ENCODE measurements at regions not wholly inside any gene's neighbourhood (a gene's known extent, or its start where the extent isn't known, plus 50 kb on each side); places are given as distances from the start of the nearest gene placed in this dataset.
"Not testable (repeated sequence)": the region's sequence is repeated elsewhere in the genome, so short reads cannot be mapped to it uniquely, and the experiment has no call there.

GRCh38 chr4:79598801-79599200, 190.8 kb upstream of the GK2 start:
- Histone ChIP-seq H3K27ac (no peak overlapping the region), H3K4me1 (ENCODE audit: insufficient read depth) (no peaks in the 10 kb centered on the region), H3K36me3 (no peaks in the 10 kb centered on the region), H3K27me3 (no peaks in the 10 kb centered on the region), H3K4me3 (no peak overlapping the region), H3K9me3 (no peaks in the 10 kb centered on the region)
- no peak for TF ChIP-seq POLR2A (IDR thresholded peaks at IDR 0.05)
- no peak for TF ChIP-seq CTCF (IDR thresholded peaks at IDR 0.05)
- TF ChIP-seq EP300 (IDR thresholded peaks at IDR 0.05) = no peak
- no peak for DNase-seq
- intact Hi-C loops (cut with DNase I) = no loop called here
- WGBS, 3 donors = 49 to 62% (median 56%) methylated on average over 4 of the region's 4 CpGs

GRCh38 chr4:79598214-79598613, 190.2 kb upstream of the GK2 start:
- no peaks in the 10 kb centered on the region for H3K27me3 ChIP-seq
- intact Hi-C loops (cut with DNase I) = no loop called here
- DNase-seq = no peak
- TF ChIP-seq EP300 (IDR thresholded peaks at IDR 0.05) = no peak
- no peak for TF ChIP-seq CTCF (IDR thresholded peaks at IDR 0.05)
- no peaks in the 10 kb centered on the region for H3K36me3 ChIP-seq
- no peak overlapping the region for H3K4me3 ChIP-seq
- H3K27ac ChIP-seq = no peak overlapping the region
- no peaks in the 10 kb centered on the region for H3K4me1 ChIP-seq (ENCODE audit: insufficient read depth)
- no peaks in the 10 kb centered on the region for H3K9me3 ChIP-seq
- WGBS, 3 donors = 93 to 97% (median 95%) methylated on average over 2 of the region's 2 CpGs

- Histone ChIP-seq H3K36me3 (no peaks in the 10 kb centered on the region), H3K9me3 (no peaks in the 10 kb centered on the region), H3K27me3 (no peaks in the 10 kb centered on the region), H3K27ac (no peak overlapping the region), H3K4me3 (no peak overlapping the region), H3K4me1 (ENCODE audit: insufficient read depth) (no peaks in the 10 kb centered on the region)
- 32 to 38% (median 33%) methylated on average over 2 of the region's 2 CpGs for WGBS, 3 donors
- no peak for DNase-seq
- no peak for TF ChIP-seq POLR2A (IDR thresholded peaks at IDR 0.05)
- TF ChIP-seq EP300 (IDR thresholded peaks at IDR 0.05) = no peak
- no peak for TF ChIP-seq CTCF (IDR thresholded peaks at IDR 0.05)
- intact Hi-C loops (cut with DNase I) = no loop called here
Measured at GRCh38 chr4:79597266-79597665, 189.2 kb upstream of the GK2 start.

- 76 to 88% (median 84%) methylated on average over 5 to 6 of the region's 6 CpGs for WGBS, 3 donors
- H3K36me3 ChIP-seq; H3K4me3 ChIP-seq; H3K4me1 ChIP-seq (ENCODE audit: insufficient read depth); H3K9me3 ChIP-seq; intact Hi-C loops (cut with DNase I); H3K27me3 ChIP-seq; H3K27ac ChIP-seq; DNase-seq: not testable (repeated sequence)
Measured at GRCh38 chr4:79592218-79592617, 184.2 kb upstream of the GK2 start.

GRCh38 chr4:79588679-79589078, 180.7 kb upstream of the GK2 start:
- Histone ChIP-seq H3K27ac (no peak overlapping the region), H3K9me3 (no peaks in the 10 kb centered on the region), H3K27me3 (no peaks in the 10 kb centered on the region), H3K4me1 (ENCODE audit: insufficient read depth) (no peaks in the 10 kb centered on the region), H3K36me3 (no peaks in the 10 kb centered on the region), H3K4me3 (no peak overlapping the region)
- TF ChIP-seq EP300 (IDR thresholded peaks at IDR 0.05) (no peak), POLR2A (IDR thresholded peaks at IDR 0.05) (no peak), CTCF (IDR thresholded peaks at IDR 0.05) (no peak)
- no peak for DNase-seq
- intact Hi-C loops (cut with DNase I) = no loop called here
- WGBS, 3 donors = 83 to 95% (median 90%) methylated on average over 1 of the region's 1 CpG

GRCh38 chr4:79587207-79587606, 179.2 kb upstream of the GK2 start:
- not testable (repeated sequence) for H3K4me1 ChIP-seq (ENCODE audit: insufficient read depth)

More at GRCh38 chr4:79587207-79587606, 179.2 kb upstream of the GK2 start:
- 90 to 99% (median 94%) methylated on average over 2 of the region's 2 CpGs for WGBS, 3 donors
- H3K36me3 ChIP-seq; H3K27me3 ChIP-seq; H3K4me3 ChIP-seq; intact Hi-C loops (cut with DNase I); DNase-seq; H3K9me3 ChIP-seq; H3K27ac ChIP-seq: not testable (repeated sequence)

Data from ovary (tissue), 7 donors.